LNCaP clone FGC (cell line): ENCODE measurements at regions not wholly inside any gene's neighbourhood (a gene's known extent, or its start where the extent isn't known, plus 50 kb on each side); places are given as distances from the start of the nearest gene placed in this dataset.

Experiments used
- DNase-seq: peaks from one replicate; pipeline ENCODE4 v3.0.0-alpha.2; 2011; ENCODE audit warnings: low read depth
- H3K4me3 ChIP-seq: 2 replicates; pipeline ENCODE4 v1.5.1; 2011; ENCODE audit warnings: mild to moderate bottlenecking, low read depth, low read length, control low read depth
- TF ChIP-seq, protein P1 (sequence below): IDR thresholded peaks from 2 replicates; pipeline ENCODE4 v1.5.1; 2012; ENCODE audit warnings: mild to moderate bottlenecking; ENCODE audit not compliant: control insufficient read depth, insufficient read depth; ENCODE audit errors: extremely low read depth

DNA sequence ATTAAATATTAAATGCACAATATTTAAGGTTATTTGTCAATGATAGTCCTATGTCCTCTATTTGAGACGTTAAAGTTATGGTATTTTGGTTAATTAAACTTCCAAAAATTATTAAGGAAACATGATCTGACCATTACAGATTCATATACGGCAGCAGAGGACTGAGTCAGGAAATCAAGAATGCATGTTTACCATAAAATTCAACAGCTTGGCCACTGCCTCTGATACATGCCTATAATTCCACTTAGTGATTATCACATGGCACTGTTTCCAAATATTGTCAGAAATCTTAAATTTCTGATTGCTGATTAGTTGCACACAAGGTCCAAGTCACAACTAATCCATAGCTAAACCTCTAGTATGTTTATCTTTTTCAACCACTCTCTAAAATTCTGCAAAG, 232.2 kb upstream of the UGT8 start:
- no peak overlapping the region for H3K4me3 ChIP-seq
- DNase-seq, result no peak
- TF ChIP-seq, protein P1, sequence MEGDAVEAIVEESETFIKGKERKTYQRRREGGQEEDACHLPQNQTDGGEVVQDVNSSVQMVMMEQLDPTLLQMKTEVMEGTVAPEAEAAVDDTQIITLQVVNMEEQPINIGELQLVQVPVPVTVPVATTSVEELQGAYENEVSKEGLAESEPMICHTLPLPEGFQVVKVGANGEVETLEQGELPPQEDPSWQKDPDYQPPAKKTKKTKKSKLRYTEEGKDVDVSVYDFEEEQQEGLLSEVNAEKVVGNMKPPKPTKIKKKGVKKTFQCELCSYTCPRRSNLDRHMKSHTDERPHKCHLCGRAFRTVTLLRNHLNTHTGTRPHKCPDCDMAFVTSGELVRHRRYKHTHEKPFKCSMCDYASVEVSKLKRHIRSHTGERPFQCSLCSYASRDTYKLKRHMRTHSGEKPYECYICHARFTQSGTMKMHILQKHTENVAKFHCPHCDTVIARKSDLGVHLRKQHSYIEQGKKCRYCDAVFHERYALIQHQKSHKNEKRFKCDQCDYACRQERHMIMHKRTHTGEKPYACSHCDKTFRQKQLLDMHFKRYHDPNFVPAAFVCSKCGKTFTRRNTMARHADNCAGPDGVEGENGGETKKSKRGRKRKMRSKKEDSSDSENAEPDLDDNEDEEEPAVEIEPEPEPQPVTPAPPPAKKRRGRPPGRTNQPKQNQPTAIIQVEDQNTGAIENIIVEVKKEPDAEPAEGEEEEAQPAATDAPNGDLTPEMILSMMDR, result no peak

DNA sequence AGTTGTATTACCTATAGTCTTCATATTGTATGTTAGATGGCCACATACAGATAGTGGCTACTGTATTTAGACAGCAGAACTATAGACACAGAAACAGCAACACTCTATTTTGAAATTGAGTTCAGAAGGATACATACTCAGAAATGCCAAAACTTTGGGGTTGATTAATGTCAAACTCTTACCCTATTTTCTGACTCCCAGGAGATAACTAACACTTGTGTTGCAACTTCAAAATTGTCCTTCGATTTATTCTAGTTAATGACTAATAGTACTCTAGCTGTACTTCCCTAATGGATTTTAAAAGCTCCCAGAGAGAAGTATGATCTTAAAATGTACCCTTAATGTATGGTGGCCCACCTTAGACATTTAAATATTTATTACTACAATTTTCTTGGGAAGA, 229.9 kb upstream of the UGT8 start:
- TF ChIP-seq, protein P1, result no peak
- no peak for DNase-seq
- H3K4me3 ChIP-seq, result no peak overlapping the region

DNA sequence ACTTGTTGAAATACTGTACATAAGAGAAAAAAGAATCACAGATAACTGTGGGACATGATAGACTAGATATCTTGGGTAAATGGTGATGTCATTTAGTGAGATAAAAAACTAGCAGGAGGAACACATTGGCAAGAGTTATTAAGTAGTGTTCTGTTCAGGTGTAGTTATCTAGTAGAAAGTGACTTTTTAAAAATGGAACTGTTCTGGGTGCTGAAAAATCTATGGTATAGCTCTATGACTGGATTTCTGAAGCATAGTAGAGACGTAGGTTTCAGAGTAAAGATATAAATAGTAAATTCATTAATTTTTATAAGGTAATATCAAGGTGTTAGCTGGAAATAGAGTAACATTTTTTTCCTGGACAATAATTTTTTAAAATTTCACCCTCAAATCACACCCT, 225.1 kb upstream of the UGT8 start:
- TF ChIP-seq, protein P1, result no peak
- no peak overlapping the region for H3K4me3 ChIP-seq
- DNase-seq, result no peak

DNA sequence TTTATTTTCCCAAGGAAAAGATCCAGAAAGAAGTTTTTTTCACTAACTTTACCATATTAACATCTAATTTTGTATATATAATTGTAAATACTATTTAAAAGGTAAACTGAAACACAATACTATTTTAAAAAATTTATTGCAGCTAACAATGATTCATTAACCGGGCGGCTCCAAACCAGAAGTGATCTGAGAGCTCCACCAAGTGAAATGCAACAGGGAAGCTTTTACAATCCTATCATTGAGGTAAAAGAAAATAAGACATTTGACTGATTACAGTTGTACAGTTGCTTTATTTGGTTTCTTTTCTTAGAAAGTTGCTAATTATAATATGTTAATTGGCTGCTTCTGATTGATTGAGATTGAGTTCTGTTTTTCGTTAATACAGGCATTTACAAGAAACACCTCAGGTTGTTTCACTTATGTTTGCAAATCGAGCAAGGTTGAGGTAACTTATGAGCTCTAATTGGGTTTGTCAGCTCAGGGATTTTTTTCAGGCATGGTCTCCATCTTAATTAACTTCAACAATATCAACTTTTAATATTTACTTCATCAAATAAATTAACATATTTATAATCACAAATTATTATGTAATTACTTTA, 220.2 kb upstream of the UGT8 start:
- peak; percentile 10 for DNase-seq
- no peak overlapping the region for H3K4me3 ChIP-seq
- TF ChIP-seq, protein P1, result peak; percentile 68

DNA sequence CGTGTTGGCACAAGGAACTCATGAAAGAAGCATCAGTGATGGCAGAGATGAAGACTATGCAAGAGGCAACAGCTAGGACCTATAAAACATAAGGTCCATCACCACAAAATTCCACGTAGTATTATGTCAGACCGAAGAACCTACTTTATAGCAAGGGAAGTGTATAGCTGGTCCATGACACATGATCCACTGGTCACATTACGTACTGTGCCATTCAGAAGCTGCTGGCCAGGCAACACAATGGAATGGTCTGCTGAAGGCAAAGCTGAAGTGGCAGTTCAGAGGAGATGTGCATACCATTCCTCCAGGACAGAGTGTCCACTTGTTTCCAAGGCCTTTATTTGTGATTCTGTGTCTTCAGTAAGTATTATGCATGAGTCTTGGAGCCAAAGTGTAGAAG, 215.5 kb upstream of the UGT8 start:
- H3K4me3 ChIP-seq, result no peak overlapping the region
- TF ChIP-seq, protein P1, result no peak
- no peak for DNase-seq

DNA sequence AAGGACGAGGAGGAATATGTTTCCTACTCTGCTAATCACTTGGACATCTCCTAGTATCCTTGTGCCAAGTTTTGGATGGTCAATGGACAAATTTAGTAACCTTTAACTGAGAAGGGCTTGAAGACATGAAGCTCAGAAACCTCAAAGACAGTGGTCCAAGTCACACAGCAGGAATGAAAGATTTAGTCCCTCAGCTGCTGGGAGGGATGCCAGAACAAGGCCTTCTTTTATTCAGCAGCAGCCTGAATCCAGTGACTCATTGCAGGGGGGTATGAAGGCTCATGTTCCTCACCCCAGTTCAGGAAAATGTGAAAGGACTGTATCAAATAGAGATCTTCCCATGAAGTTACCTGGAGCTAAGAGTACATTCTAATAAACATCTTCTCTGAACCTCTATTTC, 214.9 kb upstream of the UGT8 start:
- H3K4me3 ChIP-seq, result no peak overlapping the region
- no peak for DNase-seq
- TF ChIP-seq, protein P1, result no peak

DNA sequence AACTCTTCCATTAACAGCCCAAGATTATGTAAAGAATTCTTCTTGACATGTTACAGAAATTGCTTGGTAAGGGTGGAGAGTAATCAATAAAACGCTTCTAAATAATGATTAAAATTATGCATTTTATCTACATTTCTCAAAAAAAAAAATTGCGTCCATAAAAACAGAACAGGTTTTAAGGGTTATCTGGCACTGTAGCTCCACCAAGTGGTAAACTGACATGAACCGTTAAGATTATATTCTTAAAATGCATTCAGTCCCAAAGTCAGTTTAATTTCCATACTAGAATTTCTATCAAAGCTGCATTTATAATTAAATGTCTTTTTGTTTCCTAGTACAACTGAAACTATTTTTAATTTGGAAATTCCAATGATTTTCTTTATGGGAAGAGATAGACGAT, 214.0 kb upstream of the UGT8 start:
- TF ChIP-seq, protein P1, result peak; percentile 60
- DNase-seq, result peak; percentile 14
- no peak overlapping the region for H3K4me3 ChIP-seq
